Fibroblast of pulmonary artery (primary cell): ENCODE measurements at regions not wholly inside any gene's neighbourhood (a gene's known extent, or its start where the extent isn't known, plus 50 kb on each side); places are given as distances from the start of the nearest gene placed in this dataset.

Experiments
- DNase-seq: peaks from one replicate; pipeline ENCODE4 v3.0.0-alpha.2; 2010; ENCODE audit warnings: low read depth
- H3K4me3 ChIP-seq: replicated peaks from 2 replicates; pipeline ENCODE4 v1.5.1; 2011; ENCODE audit warnings: low read depth, mild to moderate bottlenecking, control low read depth, low read length, moderate library complexity
- CTCF ChIP-seq: IDR thresholded peaks from 2 replicates; pipeline ENCODE4 v1.5.1; 2011; ENCODE audit warnings: mild to moderate bottlenecking, control low read depth, low read length, inconsistent platforms; ENCODE audit errors: missing control alignments

GRCh38 chr3:66884659-66885058 is 113.4 kb upstream of the KBTBD8 start:
- no peak for TF ChIP-seq CTCF
- DNase-seq, result no peak
- no peak overlapping the region for H3K4me3 ChIP-seq

GRCh38 chr3:66885326-66886000 is 112.6 kb upstream of the KBTBD8 start:
- no peak overlapping the region for H3K4me3 ChIP-seq
- peak; percentile 38 for DNase-seq
- no peak for TF ChIP-seq CTCF

DNA sequence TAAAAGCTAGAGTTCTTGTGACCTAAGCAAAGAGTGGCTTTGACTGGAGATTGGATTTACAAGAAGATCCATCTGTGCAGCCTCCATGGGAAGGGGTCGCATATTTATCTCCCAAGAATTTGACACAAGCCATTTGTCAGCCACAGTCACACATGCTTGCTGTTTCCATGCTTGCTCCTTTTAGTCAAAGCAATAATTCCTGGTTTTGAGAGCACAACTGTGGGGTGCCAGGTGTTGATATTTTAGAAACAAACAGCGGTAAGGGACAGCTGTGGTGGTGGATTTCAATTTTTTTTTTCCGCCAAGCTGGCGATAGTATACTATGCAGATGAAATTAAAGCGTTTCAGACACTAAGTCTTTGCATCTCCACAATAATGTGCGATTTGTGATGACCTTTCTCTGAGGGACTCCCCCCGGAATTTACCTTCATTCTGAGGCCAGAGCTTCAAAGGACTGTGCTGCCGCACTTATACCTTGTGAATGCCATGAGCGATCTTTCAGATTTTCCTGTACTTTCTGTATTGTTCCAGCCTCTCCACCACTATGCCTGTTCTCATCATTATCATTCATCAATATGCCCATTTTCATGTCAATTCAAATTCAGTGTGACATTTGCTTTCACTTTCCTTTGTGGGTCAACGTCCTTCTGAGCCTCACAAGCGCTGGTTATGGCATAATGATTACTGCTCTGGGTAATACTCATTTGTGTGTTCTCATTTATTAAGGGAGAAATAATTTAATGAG is 108.2 kb upstream of the KBTBD8 start:
- no peak for TF ChIP-seq CTCF
- no peak overlapping the region for H3K4me3 ChIP-seq
- no peak for DNase-seq

DNA sequence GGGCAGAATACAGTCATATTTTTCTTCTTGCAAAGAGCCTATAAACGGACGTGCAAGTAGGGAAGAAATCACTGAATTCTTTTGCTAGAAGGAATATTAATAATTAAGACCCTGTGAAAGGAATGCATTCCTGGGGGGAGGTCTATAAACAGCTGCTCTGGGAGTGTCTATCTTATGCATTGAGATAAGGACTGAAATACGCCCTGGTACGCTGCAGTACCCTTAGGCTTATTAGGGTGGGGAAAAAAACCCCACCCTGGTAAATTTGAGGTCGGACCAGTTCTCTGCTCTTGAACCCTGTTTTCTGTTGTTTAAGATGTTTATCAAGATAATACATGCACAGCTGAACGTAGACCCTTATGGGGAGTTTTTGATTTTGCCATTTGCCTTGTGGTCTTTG is 100.0 kb upstream of the KBTBD8 start:
- H3K4me3 ChIP-seq, result no peak overlapping the region
- no peak for TF ChIP-seq CTCF
- DNase-seq, result no peak

GRCh38 chr3:66904336-66904735 is 93.8 kb upstream of the KBTBD8 start:
- no peak overlapping the region for H3K4me3 ChIP-seq
- no peak for DNase-seq
- no peak for TF ChIP-seq CTCF

DNA sequence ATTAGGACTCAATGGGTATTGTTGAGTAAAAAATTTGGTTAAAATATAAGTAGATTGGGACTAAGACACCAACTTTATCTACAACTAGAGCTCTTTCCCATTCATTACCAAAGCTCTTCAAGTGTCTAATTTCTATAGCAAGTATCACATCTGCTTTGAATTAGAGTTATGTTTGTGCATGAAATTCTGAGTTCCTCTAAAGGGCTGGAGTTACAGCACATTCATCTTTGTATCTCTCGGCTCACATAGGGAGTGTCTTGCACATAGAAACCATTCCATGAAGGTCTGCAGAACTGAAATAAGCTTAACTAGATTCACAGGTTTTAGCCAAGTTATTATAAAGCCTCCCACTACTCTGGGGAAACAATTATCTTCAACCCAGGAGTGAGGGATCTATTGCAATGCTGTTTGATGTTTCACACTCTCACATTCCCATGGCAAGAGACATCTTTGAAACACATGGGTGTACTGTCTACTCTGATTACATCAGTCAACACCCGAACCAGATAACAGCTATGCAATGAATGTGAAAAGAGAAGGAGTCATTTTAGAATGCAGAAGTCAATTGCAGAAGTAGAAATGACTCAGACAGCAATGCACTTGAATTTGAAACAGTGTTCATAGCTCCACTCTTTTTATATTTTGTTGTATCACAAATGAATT is 93.1 kb upstream of the KBTBD8 start:
- no peak overlapping the region for H3K4me3 ChIP-seq
- no peak for DNase-seq
- no peak for TF ChIP-seq CTCF

GRCh38 chr3:66907136-66907535 is 91.0 kb upstream of the KBTBD8 start:
- no peak for DNase-seq
- no peak for TF ChIP-seq CTCF
- H3K4me3 ChIP-seq, result no peak overlapping the region
